GM12878 (cell line): ENCODE measurements at regions not wholly inside any gene's neighbourhood (a gene's known extent, or its start where the extent isn't known, plus 50 kb on each side); places are given as distances from the start of the nearest gene placed in this dataset.

ENCODE experiments used
- CTCF ChIP-seq, 3 experiments: IDR thresholded peaks in 2 of 3; conservative IDR thresholded peaks in 1 of 3; 2 replicates each; pipeline ENCODE4 v1.5.1; 2011; ENCODE audit warnings: low read depth in 3 of 3, low read length in 3 of 3, mild to moderate bottlenecking in 3 of 3, control low read depth in 2 of 3, moderate library complexity in 2 of 3, inconsistent platforms in 1 of 3, mixed read lengths in 1 of 3; ENCODE audit not compliant: control insufficient read depth in 2 of 3, insufficient read depth in 1 of 3; ENCODE audit errors: extremely low read depth in 1 of 3
- CUX1 ChIP-seq: IDR thresholded peaks from 2 replicates; pipeline ENCODE4 v1.6.1; 2012; ENCODE audit warnings: improper control_type of control experiment, low read depth, low read length; ENCODE audit not compliant: insufficient replicate concordance
- DPF2 ChIP-seq: fragments of 450-650 bp; IDR thresholded peaks from 2 replicates; pipeline ENCODE4 v1.6.1; 2017; ENCODE audit warnings: mild to moderate bottlenecking
- FOXM1 ChIP-seq: IDR thresholded peaks from 2 replicates; pipeline ENCODE4 v1.6.1; 2012; ENCODE audit warnings: low read depth, mild to moderate bottlenecking, inconsistent platforms, low read length, moderate library complexity
- GABPA ChIP-seq: IDR thresholded peaks from 2 replicates; pipeline ENCODE4 v1.6.1; 2014; ENCODE audit warnings: antibody characterized with exemption, low read depth, mild to moderate bottlenecking, inconsistent platforms
- MAX ChIP-seq: IDR thresholded peaks from 2 replicates; pipeline ENCODE4 v1.6.1; 2012; ENCODE audit warnings: low read depth, low read length, improper control_type of control experiment
- PKNOX1 ChIP-seq: fragments of 450-650 bp; IDR thresholded peaks from 2 replicates; pipeline ENCODE4 v1.6.1; 2016; ENCODE audit warnings: mild to moderate bottlenecking
- POLR2AphosphoS5 ChIP-seq: IDR thresholded peaks from 2 replicates; pipeline ENCODE4 v1.6.1; 2011; ENCODE audit warnings: mild to moderate bottlenecking, low read length, inconsistent platforms
- PRDM15 ChIP-seq: fragments of 450-650 bp; formaldehyde crosslinking; IDR thresholded peaks from 2 replicates; pipeline ENCODE4 v1.4.0; 2020; ENCODE audit warnings: mild to moderate bottlenecking, moderate library complexity
- TAF1 ChIP-seq: IDR thresholded peaks from 2 replicates; pipeline ENCODE4 v1.6.1; 2011; ENCODE audit warnings: mild to moderate bottlenecking, low read depth, low read length, borderline replicate concordance
- USF2 ChIP-seq: IDR thresholded peaks from 2 replicates; pipeline ENCODE4 v1.6.1; 2011; ENCODE audit warnings: low read depth, low read length, improper control_type of control experiment, borderline replicate concordance

GRCh38 chr12:115051378-115051777, 367.4 kb upstream of the TBX3 start:
- TF ChIP-seq POLR2AphosphoS5: no peak
- no peak for TF ChIP-seq PRDM15
- TF ChIP-seq TAF1: no peak
- no peak for TF ChIP-seq MAX
- no peak for TF ChIP-seq PKNOX1
- TF ChIP-seq GABPA: no peak
- TF ChIP-seq USF2: no peak
- TF ChIP-seq FOXM1: no peak
- no peak for TF ChIP-seq DPF2
- no peak for TF ChIP-seq CUX1
- TF ChIP-seq CTCF (IDR thresholded peaks at IDR 0.05 in 2 of 3, conservative IDR thresholded peaks at IDR 0.05 in 1 of 3; ENCODE audit: control insufficient read depth in 2 of 3, extremely low read depth in 1 of 3, insufficient read depth in 1 of 3, low read depth in 3 of 3, low read length in 3 of 3): no peak
